ENCODE measurements at regions not wholly inside any gene's neighbourhood (a gene's known extent, or its start where the extent isn't known, plus 50 kb on each side); places are given as distances from the start of the nearest gene placed in this dataset.
"Not testable (repeated sequence)": the region's sequence is repeated elsewhere in the genome, so short reads cannot be mapped to it uniquely, and the experiment has no call there.

- H3K79me2 ChIP-seq (ENCODE audit: control insufficient read depth, insufficient read depth, low read length); H3K9me3 ChIP-seq (replicated peaks; ENCODE audit: control insufficient read depth, insufficient read depth, low read depth, low read length); DNase-seq (ENCODE audit: extremely low read depth in 1 of 4, low spot score in 3 of 4); H3K9me1 ChIP-seq (ENCODE audit: control insufficient read depth, insufficient read depth, low read length); ATAC-seq; H3K36me3 ChIP-seq (ENCODE audit: control insufficient read depth, insufficient read depth, low read length); H3K4me2 ChIP-seq (ENCODE audit: insufficient read depth, low read length); H3K27ac ChIP-seq (ENCODE audit: extremely low read depth, low read depth, low read length); H3K4me1 ChIP-seq (replicated peaks in 1 of 2; ENCODE audit: control insufficient read depth in 2 of 2, insufficient read depth in 2 of 2, low read length in 2 of 2); CTCF ChIA-PET (ENCODE audit: low intra/inter-chr PET ratio); H4K20me1 ChIP-seq (replicated peaks; ENCODE audit: control insufficient read depth, insufficient read depth, low read length); H3K9ac ChIP-seq (ENCODE audit: insufficient read depth in 1 of 2, low read depth in 2 of 2, low read length in 2 of 2); intact Hi-C loops (cut with micrococcal nuclease); H3K4me3 ChIP-seq; H2AFZ ChIP-seq (ENCODE audit: low read depth, low read length); in situ Hi-C loops (cut with MboI); H3K27me3 ChIP-seq (ENCODE audit: control insufficient read depth in 2 of 2, insufficient read depth in 2 of 2, low read length in 2 of 2); POLR2A ChIA-PET; BruUV-seq (replicated peaks); FAIRE-seq: not testable (repeated sequence)
- 0% methylated on average over 2 of the region's 2 CpGs for WGBS (ENCODE audit: insufficient coverage, low coverage, missing lambda C conversion rate)
- peak; percentile 47 for TF ChIP-seq NFIC (IDR thresholded peaks at IDR 0.05)
Measured at GRCh38 chr6:66494643-66495042, 787.6 kb upstream of the EYS start.

GRCh38 chr6:66489269-66489987, 782.4 kb upstream of the EYS start:
- intact Hi-C loops (cut with micrococcal nuclease) (no loop called here), in situ Hi-C loops (cut with MboI) (no loop called here)
- POLR2A ChIA-PET = interaction anchor here (0.8 kb wide), 1 partner anchor 233 kb away, joined by 4 read pairs; no protein-coding TSS in a partner anchor
- Histone ChIP-seq H3K4me3 (no peak overlapping the region), H3K27ac (ENCODE audit: extremely low read depth, low read depth, low read length) (no peak overlapping the region), H3K9me3 (replicated peaks; ENCODE audit: control insufficient read depth, insufficient read depth, low read depth, low read length) (no peaks in the 10 kb centered on the region), H3K9ac (ENCODE audit: insufficient read depth in 1 of 2, low read depth in 2 of 2, low read length in 2 of 2) (no peak overlapping the region), H3K9me1 (ENCODE audit: control insufficient read depth, insufficient read depth, low read length) (no peaks in the 10 kb centered on the region), H3K4me2 (ENCODE audit: insufficient read depth, low read length) (no peak overlapping the region), H3K27me3 (ENCODE audit: control insufficient read depth in 2 of 2, insufficient read depth in 2 of 2, low read length in 2 of 2) (no peaks in the 10 kb centered on the region), H3K4me1 (replicated peaks in 1 of 2; ENCODE audit: control insufficient read depth in 2 of 2, insufficient read depth in 2 of 2, low read length in 2 of 2) (no peaks in the 10 kb centered on the region), H3K79me2 (ENCODE audit: control insufficient read depth, insufficient read depth, low read length) (no peaks in the 10 kb centered on the region), H3K36me3 (ENCODE audit: control insufficient read depth, insufficient read depth, low read length) (no peaks in the 10 kb centered on the region), H4K20me1 (replicated peaks; ENCODE audit: control insufficient read depth, insufficient read depth, low read length) (no peaks in the 10 kb centered on the region), H2AFZ (ENCODE audit: low read depth, low read length) (no peak overlapping the region)
- BruUV-seq (replicated peaks) = no TSS peak
- TF ChIP-seq NR1H2 (CRISPR knock-in tag; IDR thresholded peaks at IDR 0.05) = no peak
- no peak for TF ChIP-seq ZNF431 (CRISPR knock-in tag; IDR thresholded peaks at IDR 0.05)
- no peak for TF ChIP-seq SPI1 (IDR thresholded peaks at IDR 0.05; ENCODE audit: borderline replicate concordance, low read depth, low read length)
- no peak for DNase-seq (ENCODE audit: extremely low read depth in 1 of 4, low spot score in 3 of 4)
- ATAC-seq = no peak
- WGBS (ENCODE audit: insufficient coverage, low coverage, missing lambda C conversion rate) = 6% methylated on average over 7 of the region's 9 CpGs
- no peak for FAIRE-seq
- CTCF ChIA-PET (ENCODE audit: low intra/inter-chr PET ratio) = no interaction called here

All from K562 (cell line).